Heart left ventricle (tissue), 16 donors: ENCODE measurements at regions not wholly inside any gene's neighbourhood (a gene's known extent, or its start where the extent isn't known, plus 50 kb on each side); places are given as distances from the start of the nearest gene placed in this dataset.

Experiments
- ATAC-seq, 4 donors: fragments of 200-7000 bp; cut with Tn5 transposase; one replicate each; pipeline ENCODE4 v1.9.1; 2020 to 2022; ENCODE audit warnings: moderate library complexity in 4 of 4, mild to moderate bottlenecking in 3 of 4, moderate number of reproducible peaks in 1 of 4
- DNase-seq, 5 donors: peaks; one replicate each; pipeline ENCODE4 v3.0.0-alpha.2; 2020
- H3K27ac ChIP-seq, 12 donors: fragments of 200-600 bp; sonication (generic) in 4 of 12; one replicate each; pipeline versions ENCODE4 v1.5.0 to v1.8.0; 2016 to 2022; ENCODE audit warnings: mild to moderate bottlenecking in 2 of 12
- H3K27me3 ChIP-seq, 9 donors: fragments of 200-600 bp; sonication (generic) in 2 of 9; one replicate each; pipeline versions ENCODE4 v1.5.1 to v1.8.0; 2016 to 2022; ENCODE audit warnings: mild to moderate bottlenecking in 3 of 9
- H3K36me3 ChIP-seq, 9 donors: fragments of 200-600 bp; sonication (generic) in 2 of 9; one replicate each; pipeline versions ENCODE4 v1.5.0 to v1.8.0; 2018 to 2022; ENCODE audit warnings: mild to moderate bottlenecking in 2 of 9
- H3K4me1 ChIP-seq, 12 donors: fragments of 200-600 bp; sonication (generic) in 4 of 12; one replicate each; pipeline versions ENCODE4 v1.5.0 to v1.8.0; 2016 to 2022; ENCODE audit warnings: mild to moderate bottlenecking in 3 of 12
- H3K4me3 ChIP-seq, 12 donors: fragments of 200-600 bp; sonication (generic) in 4 of 12; one replicate each; pipeline versions ENCODE4 v1.5.0 to v1.8.0; 2017 to 2022; ENCODE audit warnings: mild to moderate bottlenecking in 9 of 12, moderate library complexity in 4 of 12
- H3K9me3 ChIP-seq, 12 donors: fragments of 200-600 bp; sonication (generic) in 4 of 12; one replicate each; pipeline versions ENCODE4 v1.5.0 to v1.8.0; 2016 to 2022; ENCODE audit warnings: mild to moderate bottlenecking in 1 of 12
- POLR2A ChIP-seq, 2 donors: fragments of 450-650 bp; IDR thresholded peaks; one replicate each; pipeline ENCODE4 v1.6.1; 2017; ENCODE audit warnings: antibody characterized with exemption in 2 of 2, mild to moderate bottlenecking in 2 of 2, moderate library complexity in 2 of 2
- WGBS, 4 donors: extraction: QIAGEN DNeasy Blood & Tissue Kit in 2 of 4; methylation state at CpG; one replicate each; pipeline versions ENCODE4 v1.1.5 to v1.1.7; 2013 to 2018; 5-methylcytosine and 5-hydroxymethylcytosine counted together
- intact Hi-C, 10 donors: fragments of 100-400 bp; cut with DNase I; formaldehyde crosslinking; loops; one replicate each; pipeline versions ENCODE4 v1.11.1 to v1.14.2; 2022
- TF ChIP-seq, protein P1 (sequence below), 12 donors: fragments of 200-600 bp; sonication (generic) in 4 of 12; IDR thresholded peaks; one replicate each; pipeline versions ENCODE4 v1.5.0 to v1.8.0; 2018 to 2022; ENCODE audit warnings: antibody characterized with exemption in 12 of 12, mild to moderate bottlenecking in 5 of 12
- donor health status: ischemic (EF 13 %, LVEDD 7.1; RV severe dilation, severe dysfunction).
- donor health status: healthy with polysubstance abuse.
- donor health status: DM: no; HTN: yes; CAD: no.
- donor health status: DM: no; HTN: no; CAD: no.
- donor health status: ischemic (EF 25% LVEDD 6.9; RV normal size, moderate dysfunction).
- donor health status: ischemic (EF 25% LVEDD 5.7; RV mildly dilated, moderate dysfunction).
- donor health status: healthy.
- donor health status: DM: yes; HTN: yes; CAD: no.
- donor health status: ischemic (EF 35%, LVEDD 5.7; RV mildly dilated, moderate dysfunction).
- donor health status: nonischemic (EF 11% LVEDD 7.7; RV severe dilation, severe dysfunction).
- donor health status: DM: yes; HTN: yes; CAD: no.
- donor health status: PGD.
- donor health status: ischemic (EF 29% LVEDD 5.4; RV normal size, mild dysfunction).
- donor health status: nonischemic (EF 23%, LVEDD 6.1; RV moderate dilation, normal function).

DNA sequence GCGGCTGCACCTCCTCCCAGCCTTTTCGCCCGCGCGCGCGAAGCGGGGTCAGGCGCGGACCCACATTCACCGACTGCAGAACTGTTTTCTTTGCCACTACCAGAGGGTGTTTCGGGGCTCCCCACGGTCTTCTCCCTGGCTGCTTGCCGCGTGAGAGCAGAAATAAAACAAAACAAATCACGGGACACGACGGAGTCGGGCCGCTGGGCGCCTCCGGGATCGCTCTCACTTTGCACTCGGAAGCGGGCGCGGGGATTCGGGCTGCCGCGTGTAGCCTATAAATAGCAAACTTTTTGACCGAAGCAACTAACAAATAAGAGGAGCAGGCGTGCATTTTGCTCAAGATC is 412.3 kb upstream of the ESRRG start:
- no peak for TF ChIP-seq POLR2A (IDR thresholded peaks at IDR 0.05)
- TF ChIP-seq, protein P1, sequence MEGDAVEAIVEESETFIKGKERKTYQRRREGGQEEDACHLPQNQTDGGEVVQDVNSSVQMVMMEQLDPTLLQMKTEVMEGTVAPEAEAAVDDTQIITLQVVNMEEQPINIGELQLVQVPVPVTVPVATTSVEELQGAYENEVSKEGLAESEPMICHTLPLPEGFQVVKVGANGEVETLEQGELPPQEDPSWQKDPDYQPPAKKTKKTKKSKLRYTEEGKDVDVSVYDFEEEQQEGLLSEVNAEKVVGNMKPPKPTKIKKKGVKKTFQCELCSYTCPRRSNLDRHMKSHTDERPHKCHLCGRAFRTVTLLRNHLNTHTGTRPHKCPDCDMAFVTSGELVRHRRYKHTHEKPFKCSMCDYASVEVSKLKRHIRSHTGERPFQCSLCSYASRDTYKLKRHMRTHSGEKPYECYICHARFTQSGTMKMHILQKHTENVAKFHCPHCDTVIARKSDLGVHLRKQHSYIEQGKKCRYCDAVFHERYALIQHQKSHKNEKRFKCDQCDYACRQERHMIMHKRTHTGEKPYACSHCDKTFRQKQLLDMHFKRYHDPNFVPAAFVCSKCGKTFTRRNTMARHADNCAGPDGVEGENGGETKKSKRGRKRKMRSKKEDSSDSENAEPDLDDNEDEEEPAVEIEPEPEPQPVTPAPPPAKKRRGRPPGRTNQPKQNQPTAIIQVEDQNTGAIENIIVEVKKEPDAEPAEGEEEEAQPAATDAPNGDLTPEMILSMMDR (IDR thresholded peaks at IDR 0.05) = no peak
- peaks cover 0 to 75% (median 26%) of the 10 kb centered on the region in 9 donors for H3K27me3 ChIP-seq
- peak in 3 of 5 donors; percentile 33 to 56 (median 42) for DNase-seq
- peak overlapping the region; percentile 12 to 65 (median 49) for H3K4me3 ChIP-seq
- WGBS, 4 donors = 1% methylated on average over 32 of the region's 32 CpGs
- H3K27ac ChIP-seq = peak overlapping the region in 8 of 12 donors; percentile 15 to 82 (median 62)
- ATAC-seq = peak in 3 of 4 donors; percentile 12 to 30 (median 16)
- H3K4me1 ChIP-seq = peaks cover 0 to 28% (median 0%) of the 10 kb centered on the region in 12 donors
- no peaks in the 10 kb centered on the region for H3K36me3 ChIP-seq
- H3K9me3 ChIP-seq = no peaks in the 10 kb centered on the region
- intact Hi-C loops = loop anchor here in 2 of 10 donors (2.0 to 10.0 kb wide), 3 partner anchors 45 to 391 kb away; no protein-coding TSS in a partner anchor

DNA sequence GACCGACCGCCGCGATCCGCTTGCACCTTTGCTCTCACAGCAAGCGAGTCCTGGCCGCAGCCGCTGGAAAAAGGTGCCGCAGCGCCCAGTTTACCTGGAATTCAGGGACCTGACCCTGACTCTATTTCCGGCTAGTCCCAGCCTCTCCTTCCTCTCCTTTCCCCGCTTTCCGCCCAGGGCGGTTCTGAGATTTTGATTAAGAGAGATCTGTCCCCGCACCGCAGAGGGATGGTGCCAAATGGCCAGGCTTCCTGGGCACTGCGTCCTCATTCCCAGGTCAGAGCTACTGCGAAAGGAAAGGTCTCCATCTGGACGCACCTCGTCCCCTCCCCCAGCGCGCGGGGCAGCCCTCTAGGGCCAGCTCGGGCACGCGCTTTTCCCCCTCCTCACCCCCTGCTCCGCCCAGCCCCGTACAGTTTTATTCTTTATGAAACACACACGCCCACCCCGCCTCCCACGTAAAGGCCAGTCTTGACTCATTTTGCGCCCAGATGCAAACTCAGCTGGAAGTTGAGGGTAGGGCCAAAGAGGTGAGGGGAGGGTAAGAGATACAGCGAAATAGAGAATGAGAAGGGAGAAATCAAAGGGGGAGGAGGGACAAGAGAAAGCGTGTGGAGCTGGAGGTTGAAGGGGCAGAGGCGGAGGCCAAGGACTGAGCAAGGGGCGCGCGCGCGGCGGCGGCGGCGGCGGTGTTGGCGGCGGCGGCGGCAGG is 411.8 kb upstream of the ESRRG start:
- DNase-seq = peak in 2 of 5 donors; percentile 31 to 36
- ATAC-seq = peak in 3 of 4 donors; percentile 60 to 63 (median 60)
- peaks cover 0 to 69% (median 26%) of the 10 kb centered on the region in 9 donors for H3K27me3 ChIP-seq

DNA sequence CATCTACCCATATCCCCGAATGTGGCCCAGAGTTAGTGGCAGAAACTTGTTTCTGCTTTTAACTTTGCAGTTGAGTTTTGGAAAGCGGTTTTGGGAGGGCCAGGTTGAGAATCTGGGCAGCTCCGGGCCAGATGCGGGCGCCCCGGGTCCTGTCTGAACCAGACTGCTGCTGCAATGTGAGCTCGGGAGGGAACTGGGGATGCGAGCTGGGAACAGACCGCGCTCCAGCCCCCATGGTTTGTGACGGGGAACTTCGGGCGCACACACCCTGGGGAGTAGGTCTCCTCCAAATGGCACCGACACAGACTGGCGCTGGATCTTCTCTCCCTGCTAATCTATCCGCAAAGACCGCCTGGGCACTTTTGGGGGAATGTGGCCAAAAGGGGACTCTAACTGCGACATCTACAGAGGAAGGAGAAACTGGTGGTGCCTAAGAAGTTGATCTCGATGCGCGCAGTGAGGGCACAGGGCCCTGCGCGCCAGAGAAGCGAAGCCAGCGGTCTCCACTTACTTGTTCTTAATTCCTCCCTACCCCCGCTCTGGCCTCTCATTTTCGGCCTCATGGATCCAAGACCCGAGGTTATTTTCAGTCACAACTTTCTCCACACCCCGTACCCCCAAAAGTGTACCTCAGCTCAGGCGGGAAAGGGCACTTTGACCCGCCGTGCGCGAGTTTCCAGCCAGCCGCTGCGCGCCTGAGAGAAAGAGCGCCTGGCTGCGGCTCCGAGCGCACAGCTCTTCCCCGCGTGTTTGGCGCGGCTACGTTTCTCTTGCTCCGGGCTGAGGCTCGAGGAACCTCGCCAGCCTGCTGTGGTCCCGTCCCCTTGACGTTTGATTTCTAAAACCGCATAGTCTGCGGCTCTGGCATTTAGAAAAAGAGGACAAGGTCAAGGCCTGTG is 411.0 kb upstream of the ESRRG start:
- Histone ChIP-seq H3K4me3 (peak overlapping the region; percentile 28 to 65 (median 49)), H3K27me3 (peaks cover 0 to 61% (median 26%) of the 10 kb centered on the region in 9 donors), H3K27ac (peak overlapping the region in 9 of 12 donors; percentile 17 to 82 (median 63)), H3K9me3 (no peaks in the 10 kb centered on the region), H3K4me1 (peaks cover 0 to 18% (median 0%) of the 10 kb centered on the region in 12 donors), H3K36me3 (no peaks in the 10 kb centered on the region)
- 15 to 31% (median 20%) methylated on average over 47 to 53 of the region's 53 CpGs for WGBS, 4 donors
- ATAC-seq (peak; percentile 13 to 66 (median 45)), DNase-seq (peak in 1 of 5 donors; percentile 39)
- TF ChIP-seq POLR2A (IDR thresholded peaks at IDR 0.05) = no peak
- TF ChIP-seq, protein P1 (IDR thresholded peaks at IDR 0.05) = no peak
- intact Hi-C loops = loop anchor here in 3 of 10 donors (2.0 to 10.0 kb wide), 4 partner anchors 37 to 389 kb away; no protein-coding TSS in a partner anchor

More for the DNA sequence above, 411.8 kb upstream of the ESRRG start:
- H3K36me3 ChIP-seq = no peaks in the 10 kb centered on the region
- TF ChIP-seq, protein P1 (IDR thresholded peaks at IDR 0.05) = no peak
- TF ChIP-seq POLR2A (IDR thresholded peaks at IDR 0.05) = no peak
- H3K4me1 ChIP-seq = peaks cover 0 to 23% (median 0%) of the 10 kb centered on the region in 12 donors
- H3K9me3 ChIP-seq = no peaks in the 10 kb centered on the region
- peak overlapping the region in 10 of 12 donors; percentile 15 to 82 (median 62) for H3K27ac ChIP-seq
- H3K4me3 ChIP-seq = peak overlapping the region; percentile 28 to 65 (median 49)
- WGBS, 4 donors = 0 to 2% (median 2%) methylated on average over 39 to 49 of the region's 49 CpGs
- intact Hi-C loops = loop anchor here in 3 of 10 donors (2.0 to 10.0 kb wide), 4 partner anchors 38 to 390 kb away; no protein-coding TSS in a partner anchor
